ENCODE measurements at regions not wholly inside any gene's neighbourhood (a gene's known extent, or its start where the extent isn't known, plus 50 kb on each side); places are given as distances from the start of the nearest gene placed in this dataset.

DNA sequence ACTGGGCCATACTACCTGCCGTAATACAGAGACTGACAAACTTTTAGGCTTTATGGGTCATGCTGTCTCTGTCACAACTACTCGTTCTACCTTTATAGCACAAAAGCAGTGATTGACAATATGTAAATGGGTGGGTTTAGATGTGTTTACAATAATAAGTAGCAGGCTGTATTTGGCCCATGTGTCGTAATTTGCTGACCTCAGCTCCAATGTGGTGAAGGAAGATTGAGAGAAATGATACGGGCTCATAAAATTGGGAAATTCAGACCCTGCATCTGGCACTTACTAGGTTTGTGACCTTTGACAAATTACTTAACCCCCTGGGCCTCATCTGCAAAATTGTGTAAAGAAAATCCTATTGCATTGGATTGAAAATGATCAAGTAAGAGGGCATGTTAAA lies 150.8 kb upstream of the NPSR1 start:
- H3K4me3 ChIP-seq = no peak overlapping the region

DNA sequence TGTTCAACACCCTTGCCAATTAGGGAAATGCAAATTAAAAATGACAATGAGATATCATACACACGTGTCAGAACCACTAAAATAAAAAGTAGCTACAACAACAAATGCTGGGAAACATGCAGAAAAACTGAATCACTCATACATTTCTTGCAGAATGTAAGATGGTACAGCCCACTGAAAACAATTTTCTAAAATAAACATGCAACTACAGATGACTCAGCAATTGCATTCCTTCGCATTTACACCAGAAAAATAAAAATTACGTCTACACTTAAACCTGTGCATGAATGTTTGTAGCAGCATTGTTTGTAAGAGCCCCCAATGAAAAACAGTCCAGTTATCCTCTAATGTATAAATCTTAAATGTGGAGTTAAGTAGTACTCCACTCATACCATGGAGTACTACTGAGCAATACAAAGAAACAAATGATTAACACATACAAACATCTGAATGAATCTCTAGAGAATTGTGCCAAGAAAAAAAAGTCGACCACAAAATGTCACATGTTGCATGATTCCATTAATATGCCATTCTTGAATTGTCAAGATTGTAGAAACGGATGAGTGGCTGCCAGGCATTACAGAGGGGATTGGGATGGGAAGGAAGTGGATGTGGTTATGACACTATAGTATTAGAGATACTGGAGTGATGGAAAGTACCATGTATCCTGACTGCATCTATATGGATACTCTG lies 134.6 kb upstream of the NPSR1 start:
- H3K36me3 ChIP-seq (replicated peaks; ENCODE audit: insufficient read depth, low read depth) = no peaks in the 10 kb centered on the region
- no peak overlapping the region for H2AFZ ChIP-seq
- WGBS (ENCODE audit: low lambda C conversion rate, missing lambda C conversion rate) = 85% methylated on average over 5 of the region's 5 CpGs
- no peaks in the 10 kb centered on the region for H3K9me3 ChIP-seq (ENCODE audit: low read depth)
- no peaks in the 10 kb centered on the region for H4K20me1 ChIP-seq (ENCODE audit: insufficient read depth, poor library complexity, severe bottlenecking)
- no peaks in the 10 kb centered on the region for H3K79me2 ChIP-seq
- no peaks in the 10 kb centered on the region for H3K4me1 ChIP-seq (ENCODE audit: insufficient read depth)
- no peaks in the 10 kb centered on the region for H3K27me3 ChIP-seq
- no peak for DNase-seq (ENCODE audit: low spot score)
- H3K9me2 ChIP-seq (replicated peaks; ENCODE audit: insufficient read depth) = no peaks in the 10 kb centered on the region
- H3K27ac ChIP-seq = no peak overlapping the region
- H3K4me3 ChIP-seq = no peak overlapping the region
- no peak overlapping the region for H3K4me2 ChIP-seq
- TF ChIP-seq EZH2 (IDR thresholded peaks at IDR 0.05; ENCODE audit: borderline replicate concordance) (no peak), CTCF (IDR thresholded peaks at IDR 0.05; ENCODE audit: poor library complexity) (no peak), EZH2phosphoT487 (IDR thresholded peaks at IDR 0.05; ENCODE audit: low read depth, severe bottlenecking, unreplicated experiment) (no peak)

More for the DNA sequence above, 150.8 kb upstream of the NPSR1 start:
- DNase-seq (ENCODE audit: low spot score) = no peak
- Histone ChIP-seq H2AFZ (no peak overlapping the region), H3K4me1 (ENCODE audit: insufficient read depth) (no peaks in the 10 kb centered on the region), H3K9me3 (ENCODE audit: low read depth) (no peaks in the 10 kb centered on the region), H3K4me2 (no peak overlapping the region), H3K36me3 (replicated peaks; ENCODE audit: insufficient read depth, low read depth) (no peaks in the 10 kb centered on the region), H3K79me2 (no peaks in the 10 kb centered on the region), H3K27me3 (no peaks in the 10 kb centered on the region), H4K20me1 (ENCODE audit: insufficient read depth, poor library complexity, severe bottlenecking) (no peaks in the 10 kb centered on the region), H3K27ac (no peak overlapping the region), H3K9me2 (replicated peaks; ENCODE audit: insufficient read depth) (no peaks in the 10 kb centered on the region)
- TF ChIP-seq EZH2phosphoT487 (IDR thresholded peaks at IDR 0.05; ENCODE audit: low read depth, severe bottlenecking, unreplicated experiment) (no peak), CTCF (IDR thresholded peaks at IDR 0.05; ENCODE audit: poor library complexity) (no peak), EZH2 (IDR thresholded peaks at IDR 0.05; ENCODE audit: borderline replicate concordance) (no peak)
- WGBS (ENCODE audit: low lambda C conversion rate, missing lambda C conversion rate) = 85% methylated on average over 4 of the region's 4 CpGs

GRCh38 chr7:34530259-34530658 lies 127.8 kb upstream of the NPSR1 start:
- WGBS (ENCODE audit: low lambda C conversion rate, missing lambda C conversion rate) = 96% methylated on average over 1 of the region's 1 CpG
- Histone ChIP-seq H2AFZ (no peak overlapping the region), H3K9me2 (replicated peaks; ENCODE audit: insufficient read depth) (no peaks in the 10 kb centered on the region), H3K4me3 (no peak overlapping the region), H3K4me1 (ENCODE audit: insufficient read depth) (no peaks in the 10 kb centered on the region), H3K36me3 (replicated peaks; ENCODE audit: insufficient read depth, low read depth) (no peaks in the 10 kb centered on the region), H4K20me1 (ENCODE audit: insufficient read depth, poor library complexity, severe bottlenecking) (no peaks in the 10 kb centered on the region), H3K27ac (no peak overlapping the region), H3K4me2 (no peak overlapping the region), H3K79me2 (no peaks in the 10 kb centered on the region), H3K27me3 (no peaks in the 10 kb centered on the region), H3K9me3 (ENCODE audit: low read depth) (no peaks in the 10 kb centered on the region)
- TF ChIP-seq EZH2 (IDR thresholded peaks at IDR 0.05; ENCODE audit: borderline replicate concordance) = no peak
- no peak for TF ChIP-seq CTCF (IDR thresholded peaks at IDR 0.05; ENCODE audit: poor library complexity)
- no peak for TF ChIP-seq EZH2phosphoT487 (IDR thresholded peaks at IDR 0.05; ENCODE audit: low read depth, severe bottlenecking, unreplicated experiment)
- DNase-seq (ENCODE audit: low spot score) = no peak
